ENCODE measurements at regions not wholly inside any gene's neighbourhood (a gene's known extent, or its start where the extent isn't known, plus 50 kb on each side); places are given as distances from the start of the nearest gene placed in this dataset.

- H3K4me1 ChIP-seq (ENCODE audit: control insufficient read depth, insufficient read depth, low read length): no peaks in the 10 kb centered on the region
- peak; percentile 9 for DNase-seq
- no peak overlapping the region for H3K27ac ChIP-seq (ENCODE audit: low read length)
- no peak overlapping the region for H3K4me3 ChIP-seq (ENCODE audit: low read length)
- H3K27me3 ChIP-seq (ENCODE audit: control insufficient read depth, insufficient read depth, low read length): peaks cover 2% of the 10 kb centered on the region
- H3K9me3 ChIP-seq (replicated peaks; ENCODE audit: control insufficient read depth, low read depth, low read length): no peaks in the 10 kb centered on the region
- no peaks in the 10 kb centered on the region for H3K36me3 ChIP-seq (ENCODE audit: control insufficient read depth, insufficient read depth, low read length)
- 39% methylated on average over 4 of the region's 10 CpGs for WGBS (ENCODE audit: insufficient coverage)
Measured at GRCh38 chr1:58089898-58090534, 456.5 kb downstream of the OMA1 start.

GRCh38 chr1:58084266-58084665 is 462.3 kb downstream of the OMA1 start:
- 73% methylated on average over 2 of the region's 3 CpGs for WGBS (ENCODE audit: insufficient coverage)
- Histone ChIP-seq H3K4me1 (ENCODE audit: control insufficient read depth, insufficient read depth, low read length) (no peaks in the 10 kb centered on the region), H3K36me3 (ENCODE audit: control insufficient read depth, insufficient read depth, low read length) (no peaks in the 10 kb centered on the region), H3K27me3 (ENCODE audit: control insufficient read depth, insufficient read depth, low read length) (peaks cover 2% of the 10 kb centered on the region), H3K4me3 (ENCODE audit: low read length) (no peak overlapping the region), H3K27ac (ENCODE audit: low read length) (no peak overlapping the region), H3K9me3 (replicated peaks; ENCODE audit: control insufficient read depth, low read depth, low read length) (no peaks in the 10 kb centered on the region)
- no peak for DNase-seq

GRCh38 chr1:58082596-58082995 is 463.9 kb downstream of the OMA1 start:
- Histone ChIP-seq H3K9me3 (replicated peaks; ENCODE audit: control insufficient read depth, low read depth, low read length) (no peaks in the 10 kb centered on the region), H3K36me3 (ENCODE audit: control insufficient read depth, insufficient read depth, low read length) (no peaks in the 10 kb centered on the region), H3K4me3 (ENCODE audit: low read length) (no peak overlapping the region), H3K4me1 (ENCODE audit: control insufficient read depth, insufficient read depth, low read length) (no peaks in the 10 kb centered on the region), H3K27ac (ENCODE audit: low read length) (no peak overlapping the region), H3K27me3 (ENCODE audit: control insufficient read depth, insufficient read depth, low read length) (no peaks in the 10 kb centered on the region)
- no peak for DNase-seq
- 51% methylated on average over 5 of the region's 5 CpGs for WGBS (ENCODE audit: insufficient coverage)

DNA sequence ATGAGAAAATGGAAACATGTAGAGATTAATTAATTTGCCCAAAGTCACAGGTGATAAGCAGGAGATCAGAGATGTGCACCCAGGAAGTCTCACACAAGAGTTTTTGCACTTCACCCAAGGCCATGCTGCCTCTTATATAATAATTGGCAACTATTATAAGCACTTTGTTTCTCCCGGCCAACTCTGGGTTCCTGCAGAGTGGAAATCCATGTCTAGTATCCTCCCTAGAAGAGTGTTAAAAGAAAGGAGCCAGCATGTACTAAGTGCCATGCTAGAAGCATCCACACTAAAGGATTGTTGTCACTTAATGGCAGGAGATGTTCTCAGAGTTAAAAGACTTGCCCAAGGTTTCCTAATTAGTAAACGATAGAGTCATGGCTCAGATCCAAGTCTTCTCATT is 470.3 kb downstream of the OMA1 start:
- Histone ChIP-seq H3K27ac (ENCODE audit: low read length) (no peak overlapping the region), H3K36me3 (ENCODE audit: control insufficient read depth, insufficient read depth, low read length) (no peaks in the 10 kb centered on the region), H3K27me3 (ENCODE audit: control insufficient read depth, insufficient read depth, low read length) (no peaks in the 10 kb centered on the region), H3K4me1 (ENCODE audit: control insufficient read depth, insufficient read depth, low read length) (no peaks in the 10 kb centered on the region), H3K4me3 (ENCODE audit: low read length) (no peak overlapping the region), H3K9me3 (replicated peaks; ENCODE audit: control insufficient read depth, low read depth, low read length) (no peaks in the 10 kb centered on the region)
- WGBS (ENCODE audit: insufficient coverage): 64% methylated on average over 1 of the region's 2 CpGs
- no peak for DNase-seq

DNA sequence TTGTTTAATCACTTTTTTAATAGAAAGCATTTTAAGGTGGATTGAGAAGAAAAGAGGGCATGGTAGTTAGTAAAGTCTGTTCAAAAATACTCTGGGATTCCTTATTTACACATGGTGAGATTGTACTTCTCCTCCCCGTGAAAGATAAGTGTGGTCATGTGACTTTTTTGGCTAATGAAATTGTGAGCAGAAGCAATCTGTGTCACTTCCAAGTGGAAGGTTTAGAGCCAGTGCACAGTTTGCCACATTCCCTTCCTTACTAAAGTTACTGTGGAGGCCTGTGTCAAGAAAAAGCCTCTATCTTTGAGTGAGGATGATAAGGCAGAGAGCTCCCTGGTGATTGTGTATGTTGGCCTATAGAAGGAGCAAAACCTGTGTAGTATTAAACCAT is 471.3 kb downstream of the OMA1 start:
- WGBS (ENCODE audit: insufficient coverage): no CpG with 5 or more reads among the region's 1 CpG
- no peak overlapping the region for H3K27ac ChIP-seq (ENCODE audit: low read length)
- no peak for DNase-seq
- no peaks in the 10 kb centered on the region for H3K36me3 ChIP-seq (ENCODE audit: control insufficient read depth, insufficient read depth, low read length)
- no peak overlapping the region for H3K4me3 ChIP-seq (ENCODE audit: low read length)
- no peaks in the 10 kb centered on the region for H3K4me1 ChIP-seq (ENCODE audit: control insufficient read depth, insufficient read depth, low read length)
- H3K9me3 ChIP-seq (replicated peaks; ENCODE audit: control insufficient read depth, low read depth, low read length): no peaks in the 10 kb centered on the region
- no peaks in the 10 kb centered on the region for H3K27me3 ChIP-seq (ENCODE audit: control insufficient read depth, insufficient read depth, low read length)

DNA sequence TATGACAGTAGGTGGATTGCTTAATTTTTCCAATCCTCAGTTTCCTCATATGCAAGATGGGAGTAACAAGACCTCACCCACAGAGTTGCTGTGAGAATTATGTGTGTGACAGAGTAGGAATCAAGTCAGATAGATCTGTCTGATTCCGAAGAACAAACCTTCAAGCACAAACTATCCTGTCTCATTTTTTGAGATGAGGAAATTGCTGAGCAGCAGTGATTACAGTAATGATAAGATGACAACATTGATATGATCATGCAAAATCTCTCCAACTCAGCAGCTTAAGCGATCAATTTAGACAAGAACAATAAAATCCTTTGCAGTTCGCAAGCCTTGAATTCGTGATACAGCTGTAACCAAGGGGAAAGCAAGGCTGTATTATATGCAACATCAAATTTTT is 474.1 kb downstream of the OMA1 start:
- Histone ChIP-seq H3K27me3 (ENCODE audit: control insufficient read depth, insufficient read depth, low read length) (no peaks in the 10 kb centered on the region), H3K36me3 (ENCODE audit: control insufficient read depth, insufficient read depth, low read length) (no peaks in the 10 kb centered on the region), H3K9me3 (replicated peaks; ENCODE audit: control insufficient read depth, low read depth, low read length) (no peaks in the 10 kb centered on the region), H3K4me3 (ENCODE audit: low read length) (no peak overlapping the region), H3K27ac (ENCODE audit: low read length) (no peak overlapping the region), H3K4me1 (ENCODE audit: control insufficient read depth, insufficient read depth, low read length) (no peaks in the 10 kb centered on the region)
- WGBS (ENCODE audit: insufficient coverage): 100% methylated on average over 2 of the region's 4 CpGs
- no peak for DNase-seq

GRCh38 chr1:58067082-58067481 is 479.4 kb downstream of the OMA1 start:
- Histone ChIP-seq H3K4me1 (ENCODE audit: control insufficient read depth, insufficient read depth, low read length) (no peaks in the 10 kb centered on the region), H3K4me3 (ENCODE audit: low read length) (no peak overlapping the region), H3K9me3 (replicated peaks; ENCODE audit: control insufficient read depth, low read depth, low read length) (no peaks in the 10 kb centered on the region), H3K27me3 (ENCODE audit: control insufficient read depth, insufficient read depth, low read length) (no peaks in the 10 kb centered on the region), H3K36me3 (ENCODE audit: control insufficient read depth, insufficient read depth, low read length) (no peaks in the 10 kb centered on the region), H3K27ac (ENCODE audit: low read length) (no peak overlapping the region)
- WGBS (ENCODE audit: insufficient coverage): no CpG with 5 or more reads among the region's 4 CpGs
- DNase-seq: no peak

DNA sequence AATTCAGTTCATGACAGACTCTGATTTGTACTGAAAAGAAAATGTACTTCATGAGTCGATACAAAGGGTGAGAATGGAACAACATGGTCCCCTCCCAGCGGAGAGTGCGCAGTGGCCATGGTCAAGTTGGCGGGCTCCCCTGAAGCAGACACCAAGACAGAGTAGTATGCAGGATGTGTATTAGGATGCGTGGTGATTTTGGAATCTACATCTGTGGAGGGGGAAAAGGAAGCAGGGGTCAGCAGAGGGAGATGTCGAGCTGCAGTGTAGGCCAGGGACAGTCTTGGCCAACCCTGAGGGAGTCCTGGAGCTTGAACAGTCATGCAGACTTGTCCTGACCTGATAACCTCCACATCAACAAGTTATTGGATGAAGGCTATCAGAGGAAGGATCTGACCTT is 481.0 kb downstream of the OMA1 start:
- Histone ChIP-seq H3K36me3 (ENCODE audit: control insufficient read depth, insufficient read depth, low read length) (no peaks in the 10 kb centered on the region), H3K4me3 (ENCODE audit: low read length) (no peak overlapping the region), H3K9me3 (replicated peaks; ENCODE audit: control insufficient read depth, low read depth, low read length) (no peaks in the 10 kb centered on the region), H3K27me3 (ENCODE audit: control insufficient read depth, insufficient read depth, low read length) (peaks cover under 1% of the 10 kb centered on the region), H3K4me1 (ENCODE audit: control insufficient read depth, insufficient read depth, low read length) (no peaks in the 10 kb centered on the region), H3K27ac (ENCODE audit: low read length) (no peak overlapping the region)
- 93% methylated on average over 5 of the region's 6 CpGs for WGBS (ENCODE audit: insufficient coverage)
- no peak for DNase-seq

GRCh38 chr1:58064166-58064565 is 482.4 kb downstream of the OMA1 start:
- Histone ChIP-seq H3K9me3 (replicated peaks; ENCODE audit: control insufficient read depth, low read depth, low read length) (no peaks in the 10 kb centered on the region), H3K36me3 (ENCODE audit: control insufficient read depth, insufficient read depth, low read length) (no peaks in the 10 kb centered on the region), H3K4me1 (ENCODE audit: control insufficient read depth, insufficient read depth, low read length) (no peaks in the 10 kb centered on the region), H3K4me3 (ENCODE audit: low read length) (no peak overlapping the region), H3K27me3 (ENCODE audit: control insufficient read depth, insufficient read depth, low read length) (peaks cover 2% of the 10 kb centered on the region), H3K27ac (ENCODE audit: low read length) (no peak overlapping the region)
- 69% methylated on average over 5 of the region's 8 CpGs for WGBS (ENCODE audit: insufficient coverage)
- no peak for DNase-seq

DNA sequence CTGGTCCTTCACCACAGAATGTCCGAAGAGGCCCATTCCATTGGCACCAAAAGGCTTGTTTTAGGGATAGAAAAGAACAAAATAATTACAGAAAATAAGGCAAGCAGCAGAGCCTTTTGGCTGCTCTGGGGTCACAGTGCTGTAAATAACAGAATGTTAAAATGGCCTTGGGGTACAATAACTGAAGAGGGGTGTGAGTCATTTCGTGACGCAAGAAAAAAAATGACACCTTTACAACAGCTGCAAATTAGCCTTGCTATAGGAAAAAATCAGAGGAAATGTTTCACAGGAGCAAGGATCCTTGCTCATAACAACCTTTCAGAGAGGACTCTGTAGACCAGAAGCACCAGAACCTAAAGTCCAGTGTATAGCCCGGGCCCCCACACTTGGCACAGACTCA is 483.4 kb downstream of the OMA1 start:
- Histone ChIP-seq H3K4me3 (ENCODE audit: low read length) (no peak overlapping the region), H3K9me3 (replicated peaks; ENCODE audit: control insufficient read depth, low read depth, low read length) (no peaks in the 10 kb centered on the region), H3K4me1 (ENCODE audit: control insufficient read depth, insufficient read depth, low read length) (no peaks in the 10 kb centered on the region), H3K27me3 (ENCODE audit: control insufficient read depth, insufficient read depth, low read length) (peaks cover 2% of the 10 kb centered on the region), H3K36me3 (ENCODE audit: control insufficient read depth, insufficient read depth, low read length) (no peaks in the 10 kb centered on the region), H3K27ac (ENCODE audit: low read length) (no peak overlapping the region)
- no peak for DNase-seq
- WGBS (ENCODE audit: insufficient coverage): no CpG with 5 or more reads among the region's 4 CpGs

DNA sequence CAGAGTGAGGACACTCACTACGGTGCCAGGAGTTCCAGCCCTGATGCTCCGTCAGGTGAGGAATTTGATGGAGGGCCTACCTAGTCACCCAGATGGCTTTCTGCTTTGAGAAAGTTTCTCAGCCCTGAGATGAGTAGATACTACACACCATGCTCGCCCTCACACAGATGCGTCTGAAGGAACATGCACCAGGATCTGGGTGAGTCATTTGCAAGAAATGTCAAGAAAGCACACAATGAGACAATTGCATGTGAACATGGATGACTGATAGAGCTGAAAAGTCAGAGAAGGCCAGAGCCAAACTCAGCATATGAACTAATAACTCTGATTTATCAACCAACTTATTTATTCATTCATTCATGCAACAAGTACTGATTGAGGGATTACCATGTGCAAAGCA is 483.9 kb downstream of the OMA1 start:
- Histone ChIP-seq H3K36me3 (ENCODE audit: control insufficient read depth, insufficient read depth, low read length) (no peaks in the 10 kb centered on the region), H3K4me1 (ENCODE audit: control insufficient read depth, insufficient read depth, low read length) (no peaks in the 10 kb centered on the region), H3K27ac (ENCODE audit: low read length) (no peak overlapping the region), H3K9me3 (replicated peaks; ENCODE audit: control insufficient read depth, low read depth, low read length) (no peaks in the 10 kb centered on the region), H3K27me3 (ENCODE audit: control insufficient read depth, insufficient read depth, low read length) (peaks cover 2% of the 10 kb centered on the region), H3K4me3 (ENCODE audit: low read length) (no peak overlapping the region)
- 73% methylated on average over 2 of the region's 4 CpGs for WGBS (ENCODE audit: insufficient coverage)
- no peak for DNase-seq
